Aorta (tissue), 5 donors: ENCODE measurements at regions not wholly inside any gene's neighbourhood (a gene's known extent, or its start where the extent isn't known, plus 50 kb on each side); places are given as distances from the start of the nearest gene placed in this dataset.
"Not testable (repeated sequence)": the region's sequence is repeated elsewhere in the genome, so short reads cannot be mapped to it uniquely, and the experiment has no call there.

Experiments
- ATAC-seq: fragments of 200-7000 bp; cut with Tn5 transposase; one replicate; pipeline ENCODE4 v1.9.1; 2022; ENCODE audit warnings: moderate library complexity; ENCODE audit not compliant: low FRiP score
- DNase-seq, 2 donors: peaks; one replicate each; pipeline ENCODE4 v3.0.0-alpha.2; 2020
- H3K27ac ChIP-seq, 2 donors: one replicate each; pipeline ENCODE4 v1.5.1; 2013; ENCODE audit warnings: low read length in 2 of 2, mild to moderate bottlenecking in 2 of 2, moderate library complexity in 2 of 2, control low read depth in 1 of 2, inconsistent platforms in 1 of 2, low read depth in 1 of 2
- H3K27me3 ChIP-seq, 2 donors: one replicate each; pipeline ENCODE4 v1.6.1; 2013; ENCODE audit warnings: control low read depth in 1 of 2, low read length in 1 of 2, mild to moderate bottlenecking in 1 of 2, moderate library complexity in 1 of 2; ENCODE audit not compliant: insufficient read depth in 2 of 2, control insufficient read depth in 1 of 2
- H3K36me3 ChIP-seq, 2 donors: one replicate each; pipeline ENCODE4 v1.6.1; 2013; ENCODE audit warnings: control low read depth in 1 of 2, low read length in 1 of 2, mild to moderate bottlenecking in 1 of 2; ENCODE audit not compliant: insufficient read depth in 2 of 2, control insufficient read depth in 1 of 2
- H3K4me1 ChIP-seq, 2 donors: one replicate each; pipeline ENCODE4 v1.6.1; 2013; ENCODE audit warnings: low read length in 2 of 2, control low read depth in 1 of 2, mild to moderate bottlenecking in 1 of 2, moderate library complexity in 1 of 2; ENCODE audit not compliant: insufficient read depth in 2 of 2, control insufficient read depth in 1 of 2
- H3K4me3 ChIP-seq, 2 donors: one replicate each; pipeline ENCODE4 v1.5.1; 2013; ENCODE audit warnings: low read length in 2 of 2, control low read depth in 1 of 2, mild to moderate bottlenecking in 1 of 2
- H3K9me3 ChIP-seq: one replicate; pipeline ENCODE4 v1.6.1; 2013; ENCODE audit warnings: mild to moderate bottlenecking, low read length; ENCODE audit not compliant: control insufficient read depth
- WGBS, 2 donors: extraction: QIAGEN DNeasy Blood & Tissue Kit; methylation state at CpG; one replicate each; pipeline ENCODE4 v1.1.7; 2013; 5-methylcytosine and 5-hydroxymethylcytosine counted together
- intact Hi-C, 2 donors: fragments of 100-400 bp; cut with DNase I; formaldehyde crosslinking; loops; one replicate each; pipeline versions ENCODE4 v1.14.2 to v1.15.0; 2022
- donor health status: healthy with polysubstance abuse.
- donor health status: Bipolar disorder and iron deficiency.
- donor health status: DM: no; HTN: no; CAD: no.
- donor health status: DM: no; HTN: no; CAD: no.
- donor health status: DM: yes; HTN: yes; CAD: no.

GRCh38 chr1:194833111-194833510, 1646.7 kb upstream of the B3GALT2 start:
- no peak overlapping the region for H3K27ac ChIP-seq
- H3K4me3 ChIP-seq: no peak overlapping the region
- intact Hi-C loops: no loop called here
- H3K4me1 ChIP-seq: no peaks in the 10 kb centered on the region
- no peaks in the 10 kb centered on the region for H3K27me3 ChIP-seq
- no peak for ATAC-seq
- H3K9me3 ChIP-seq: no peaks in the 10 kb centered on the region
- 67 to 74% methylated on average over 2 of the region's 2 CpGs for WGBS, 2 donors
- no peak for DNase-seq
- H3K36me3 ChIP-seq: no peaks in the 10 kb centered on the region

GRCh38 chr1:194831595-194831994, 1645.2 kb upstream of the B3GALT2 start:
- H3K9me3 ChIP-seq, H3K4me3 ChIP-seq, H3K4me1 ChIP-seq, DNase-seq, H3K27me3 ChIP-seq, intact Hi-C loops, H3K27ac ChIP-seq, ATAC-seq, H3K36me3 ChIP-seq: not testable (repeated sequence)
- WGBS, 2 donors: 85 to 90% methylated on average over 1 of the region's 1 CpG

- ATAC-seq: no peak
- intact Hi-C loops: no loop called here
- no peak for DNase-seq
- Histone ChIP-seq H3K4me3 (no peak overlapping the region), H3K27ac (no peak overlapping the region), H3K9me3 (no peaks in the 10 kb centered on the region), H3K4me1 (no peaks in the 10 kb centered on the region), H3K36me3 (no peaks in the 10 kb centered on the region), H3K27me3 (no peaks in the 10 kb centered on the region)
Observed at GRCh38 chr1:194830387-194830786, 1644.0 kb upstream of the B3GALT2 start.

- ATAC-seq (no peak), DNase-seq (no peak)
- no peak overlapping the region for H3K4me3 ChIP-seq
- no peak overlapping the region for H3K27ac ChIP-seq
- intact Hi-C loops: no loop called here
- no peaks in the 10 kb centered on the region for H3K36me3 ChIP-seq
- no peaks in the 10 kb centered on the region for H3K9me3 ChIP-seq
- no peaks in the 10 kb centered on the region for H3K27me3 ChIP-seq
- H3K4me1 ChIP-seq: no peaks in the 10 kb centered on the region
Observed at GRCh38 chr1:194829492-194829891, 1643.1 kb upstream of the B3GALT2 start.

GRCh38 chr1:194825382-194825781, 1639.0 kb upstream of the B3GALT2 start:
- Histone ChIP-seq H3K4me3 (no peak overlapping the region), H3K27me3 (no peaks in the 10 kb centered on the region), H3K4me1 (no peaks in the 10 kb centered on the region), H3K9me3 (no peaks in the 10 kb centered on the region), H3K27ac (no peak overlapping the region), H3K36me3 (no peaks in the 10 kb centered on the region)
- DNase-seq (no peak), ATAC-seq (no peak)
- intact Hi-C loops: no loop called here
- 69 to 74% methylated on average over 1 of the region's 1 CpG for WGBS, 2 donors

GRCh38 chr1:194821091-194821490, 1634.7 kb upstream of the B3GALT2 start:
- no peaks in the 10 kb centered on the region for H3K36me3 ChIP-seq
- no peaks in the 10 kb centered on the region for H3K27me3 ChIP-seq
- H3K27ac ChIP-seq: no peak overlapping the region
- 92 to 97% methylated on average over 1 of the region's 1 CpG for WGBS, 2 donors
- ATAC-seq (no peak), DNase-seq (no peak)
- intact Hi-C loops: no loop called here
- no peaks in the 10 kb centered on the region for H3K4me1 ChIP-seq
- no peaks in the 10 kb centered on the region for H3K9me3 ChIP-seq
- H3K4me3 ChIP-seq: no peak overlapping the region

- intact Hi-C loops: no loop called here
- Histone ChIP-seq H3K4me1 (no peaks in the 10 kb centered on the region), H3K4me3 (no peak overlapping the region), H3K27me3 (no peaks in the 10 kb centered on the region), H3K9me3 (no peaks in the 10 kb centered on the region), H3K36me3 (no peaks in the 10 kb centered on the region), H3K27ac (no peak overlapping the region)
- 85 to 91% methylated on average over 2 of the region's 2 CpGs for WGBS, 2 donors
- DNase-seq (no peak), ATAC-seq (no peak)
Observed at GRCh38 chr1:194818674-194819073, 1632.3 kb upstream of the B3GALT2 start.

GRCh38 chr1:194816859-194817258, 1630.4 kb upstream of the B3GALT2 start:
- Histone ChIP-seq H3K27ac (no peak overlapping the region), H3K4me1 (no peaks in the 10 kb centered on the region), H3K4me3 (no peak overlapping the region), H3K9me3 (no peaks in the 10 kb centered on the region), H3K36me3 (no peaks in the 10 kb centered on the region), H3K27me3 (no peaks in the 10 kb centered on the region)
- no peak for DNase-seq
- 89% methylated on average over 2 of the region's 2 CpGs for WGBS, 2 donors
- no peak for ATAC-seq
- intact Hi-C loops: no loop called here

GRCh38 chr1:194813096-194813495, 1626.7 kb upstream of the B3GALT2 start:
- Histone ChIP-seq H3K9me3 (no peaks in the 10 kb centered on the region), H3K4me1 (no peaks in the 10 kb centered on the region), H3K36me3 (no peaks in the 10 kb centered on the region), H3K4me3 (no peak overlapping the region), H3K27me3 (no peaks in the 10 kb centered on the region), H3K27ac (no peak overlapping the region)
- no peak for DNase-seq
- no peak for ATAC-seq
- WGBS, 2 donors: 84 to 93% methylated on average over 1 of the region's 1 CpG
- intact Hi-C loops: no loop called here
